Neural cell (in vitro differentiated cells): ENCODE measurements at regions not wholly inside any gene's neighbourhood (a gene's known extent, or its start where the extent isn't known, plus 50 kb on each side); places are given as distances from the start of the nearest gene placed in this dataset.

Experiments used
- H2AFZ ChIP-seq: fragments of 200-600, 300-800 bp; sonication (generic), shearing (Covaris generic); 2 replicates; pipeline ENCODE4 v1.6.0; 2014; ENCODE audit warnings: low read depth, mild to moderate bottlenecking, antibody characterized with exemption, low read length, moderate library complexity
- H3F3A ChIP-seq: fragments of 200-600 bp; shearing (Covaris generic); 2 replicates; pipeline ENCODE4 v1.6.1; 2016; ENCODE audit warnings: mild to moderate bottlenecking, moderate library complexity, mixed read lengths, antibody characterized with exemption, low read length; ENCODE audit not compliant: insufficient read depth, poor library complexity, severe bottlenecking
- H3K27ac ChIP-seq: fragments of 200-600, 300-800 bp; sonication (generic), shearing (Covaris generic); 2 replicates; pipeline ENCODE4 v1.5.1; 2014; ENCODE audit warnings: mild to moderate bottlenecking, low read length, moderate library complexity
- H3K27me3 ChIP-seq: fragments of 300-800, 200-600 bp; sonication (generic), shearing (Covaris generic); 2 replicates; pipeline ENCODE4 v1.6.0; 2014; ENCODE audit warnings: mild to moderate bottlenecking, low read depth, low read length, moderate library complexity; ENCODE audit not compliant: insufficient read depth
- H3K36me3 ChIP-seq: fragments of 300-800, 200-600 bp; sonication (generic), shearing (Covaris generic); 2 replicates; pipeline ENCODE4 v1.5.1; 2014; ENCODE audit warnings: mild to moderate bottlenecking, antibody characterized with exemption, low read length, moderate library complexity; ENCODE audit not compliant: insufficient read depth
- H3K4me2 ChIP-seq: fragments of 300-800, 200-600 bp; sonication (generic), shearing (Covaris generic); 2 replicates; pipeline ENCODE4 v1.6.0; 2014; ENCODE audit warnings: mild to moderate bottlenecking, low read length
- H3K4me3 ChIP-seq: fragments of 300-800, 200-600 bp; sonication (generic), shearing (Covaris generic); 2 replicates; pipeline ENCODE4 v1.5.1; 2014; ENCODE audit warnings: mild to moderate bottlenecking, low read length, moderate library complexity
- H3K79me2 ChIP-seq: fragments of 200-600 bp; shearing (Covaris generic); replicated peaks from 2 replicates; pipeline ENCODE4 v1.6.0; 2014; ENCODE audit warnings: mild to moderate bottlenecking, low read length, moderate library complexity; ENCODE audit not compliant: insufficient read depth
- H3K9ac ChIP-seq: fragments of 300-800, 200-600 bp; sonication (generic), shearing (Covaris generic); 2 replicates; pipeline ENCODE4 v1.6.1; 2016; ENCODE audit warnings: mild to moderate bottlenecking, low read length, mixed read lengths
- H3K9me2 ChIP-seq: fragments of 200-600 bp; shearing (Covaris generic); 2 replicates; pipeline ENCODE4 v1.6.1; 2016; ENCODE audit warnings: mild to moderate bottlenecking, low read length, mixed read lengths; ENCODE audit not compliant: insufficient read depth
- H3K9me3 ChIP-seq: fragments of 200-600, 300-800 bp; sonication (generic), shearing (Covaris generic); 2 replicates; pipeline ENCODE4 v1.6.1; 2016; ENCODE audit warnings: mild to moderate bottlenecking, mixed run types, low read length, moderate library complexity, mixed read lengths
- H4K20me1 ChIP-seq: fragments of 200-600 bp; shearing (Covaris generic); 2 replicates; pipeline ENCODE4 v1.6.1; 2016; ENCODE audit warnings: mild to moderate bottlenecking, mixed run types; ENCODE audit not compliant: insufficient read depth
- CTCF ChIP-seq: fragments of 450-650 bp; IDR thresholded peaks from 2 replicates; pipeline ENCODE4 v1.5.1; 2014; ENCODE audit warnings: antibody characterized with exemption, mild to moderate bottlenecking, moderate library complexity; ENCODE audit not compliant: poor library complexity, severe bottlenecking
- EP300 ChIP-seq: fragments of 450-650 bp; conservative IDR thresholded peaks from 2 replicates; pipeline ENCODE4 v1.6.1; 2014; ENCODE audit warnings: antibody characterized with exemption, mild to moderate bottlenecking, moderate library complexity; ENCODE audit not compliant: poor library complexity, severe bottlenecking
- POLR2AphosphoS5 ChIP-seq: IDR thresholded peaks from 2 replicates; pipeline ENCODE4 v1.6.1; 2012
- RAD21 ChIP-seq: fragments of 450-650 bp; conservative IDR thresholded peaks from 2 replicates; pipeline ENCODE4 v1.6.1; 2014; ENCODE audit warnings: antibody characterized with exemption, mild to moderate bottlenecking, moderate library complexity
- REST ChIP-seq: IDR thresholded peaks from 2 replicates; pipeline ENCODE4 v1.6.1; 2012; ENCODE audit warnings: borderline replicate concordance
- TAF1 ChIP-seq: IDR thresholded peaks from 2 replicates; pipeline ENCODE4 v1.6.1; 2012; ENCODE audit warnings: low read depth

GRCh38 chr2:129011466-129012061, 692.9 kb upstream of the HS6ST1 start:
- no peak overlapping the region for H3K27ac ChIP-seq
- no peaks in the 10 kb centered on the region for H3K79me2 ChIP-seq
- H3K9ac ChIP-seq: no peak overlapping the region
- H3F3A ChIP-seq: no peaks in the 10 kb centered on the region
- H3K4me2 ChIP-seq: no peak overlapping the region
- no peak overlapping the region for H3K4me3 ChIP-seq
- no peaks in the 10 kb centered on the region for H3K9me2 ChIP-seq
- no peak overlapping the region for H2AFZ ChIP-seq
- no peaks in the 10 kb centered on the region for H3K27me3 ChIP-seq
- no peaks in the 10 kb centered on the region for H3K9me3 ChIP-seq
- H4K20me1 ChIP-seq: no peaks in the 10 kb centered on the region
- H3K36me3 ChIP-seq: no peaks in the 10 kb centered on the region
- TF ChIP-seq POLR2AphosphoS5 (no peak), TAF1 (no peak), EP300 (no peak), RAD21 (no peak), CTCF (no peak)

- Histone ChIP-seq H3K27ac (no peak overlapping the region), H3K4me3 (no peak overlapping the region), H3F3A (no peaks in the 10 kb centered on the region), H3K9me2 (no peaks in the 10 kb centered on the region), H3K9ac (no peak overlapping the region), H3K9me3 (no peaks in the 10 kb centered on the region), H3K36me3 (no peaks in the 10 kb centered on the region), H3K79me2 (no peaks in the 10 kb centered on the region), H3K27me3 (no peaks in the 10 kb centered on the region), H3K4me2 (no peak overlapping the region), H2AFZ (no peak overlapping the region), H4K20me1 (no peaks in the 10 kb centered on the region)
- no peak for TF ChIP-seq REST
Measured at GRCh38 chr2:129014432-129014831, 695.8 kb upstream of the HS6ST1 start.

- H3K27ac ChIP-seq: no peak overlapping the region
- no peaks in the 10 kb centered on the region for H3K9me2 ChIP-seq
- H3K4me3 ChIP-seq: no peak overlapping the region
- H3K4me2 ChIP-seq: no peak overlapping the region
- no peaks in the 10 kb centered on the region for H3K27me3 ChIP-seq
- no peak for TF ChIP-seq POLR2AphosphoS5
- H3K36me3 ChIP-seq: no peaks in the 10 kb centered on the region
- H3F3A ChIP-seq: no peaks in the 10 kb centered on the region
- no peak overlapping the region for H2AFZ ChIP-seq
- no peaks in the 10 kb centered on the region for H3K9me3 ChIP-seq
- H3K9ac ChIP-seq: no peak overlapping the region
- no peaks in the 10 kb centered on the region for H3K79me2 ChIP-seq
- H4K20me1 ChIP-seq: no peaks in the 10 kb centered on the region
Measured at GRCh38 chr2:129015397-129016285, 697.0 kb upstream of the HS6ST1 start.
